Stimulated activated CD4-positive, alpha-beta T cell treated with anti-CD3 and anti-CD28 coated beads, Interleukin-1b, Interleukin-23, amount 100 ng/mL, for 24 hours (primary cell): ENCODE measurements at regions not wholly inside any gene's neighbourhood (a gene's known extent, or its start where the extent isn't known, plus 50 kb on each side); places are given as distances from the start of the nearest gene placed in this dataset.
"Not testable (repeated sequence)": the region's sequence is repeated elsewhere in the genome, so short reads cannot be mapped to it uniquely, and the experiment has no call there.

Experiments used
- DNase-seq, 4 experiments: peaks; one replicate each; pipeline ENCODE4 v3.0.0-alpha.2; 2020; ENCODE audit warnings: low read depth in 4 of 4, low spot score in 1 of 4

GRCh38 chr20:59459586-59459985 is 144.8 kb upstream of the PHACTR3 start:
- DNase-seq: no peak

GRCh38 chr20:59460352-59460751 is 144.0 kb upstream of the PHACTR3 start:
- no peak for DNase-seq

GRCh38 chr20:59461526-59461925 is 142.8 kb upstream of the PHACTR3 start:
- no peak for DNase-seq

GRCh38 chr20:59462249-59462648 is 142.1 kb upstream of the PHACTR3 start:
- no peak for DNase-seq

- no peak for DNase-seq
These were observed 140.8 kb upstream of the PHACTR3 start for GRCh38 chr20:59463541-59463940.

- no peak for DNase-seq
These were observed 138.1 kb upstream of the PHACTR3 start for GRCh38 chr20:59466107-59466815.

GRCh38 chr20:59468831-59469230 is 135.5 kb upstream of the PHACTR3 start:
- no peak for DNase-seq

- no peak for DNase-seq
These were observed 134.8 kb upstream of the PHACTR3 start for GRCh38 chr20:59469267-59470252.

GRCh38 chr20:59470521-59470920 is 133.8 kb upstream of the PHACTR3 start:
- no peak for DNase-seq

- no peak for DNase-seq
These were observed 132.5 kb upstream of the PHACTR3 start for GRCh38 chr20:59471653-59472421.

- no peak for DNase-seq
These were observed 130.6 kb upstream of the PHACTR3 start for GRCh38 chr20:59473742-59474141.

GRCh38 chr20:59481067-59481466 is 123.3 kb upstream of the PHACTR3 start:
- no peak for DNase-seq

GRCh38 chr20:59481477-59482018 is 122.8 kb upstream of the PHACTR3 start:
- no peak for DNase-seq

- DNase-seq: no peak
These were observed 121.8 kb upstream of the PHACTR3 start for GRCh38 chr20:59482351-59483187.

GRCh38 chr20:59483481-59483880 is 120.9 kb upstream of the PHACTR3 start:
- no peak for DNase-seq

- no peak for DNase-seq
These were observed 120.1 kb upstream of the PHACTR3 start for GRCh38 chr20:59484228-59484627.

- no peak for DNase-seq
These were observed 118.5 kb upstream of the PHACTR3 start for GRCh38 chr20:59485576-59486454.

- not testable (repeated sequence) for DNase-seq
These were observed 115.9 kb upstream of the PHACTR3 start for GRCh38 chr20:59488459-59488858.
